Anterior cingulate cortex (tissue), 58 donors: ENCODE measurements at regions not wholly inside any gene's neighbourhood (a gene's known extent, or its start where the extent isn't known, plus 50 kb on each side); places are given as distances from the start of the nearest gene placed in this dataset.
"Not testable (repeated sequence)": the region's sequence is repeated elsewhere in the genome, so short reads cannot be mapped to it uniquely, and the experiment has no call there.

ENCODE experiments used
- DNase-seq, 58 donors: peaks; one replicate each; lab custom pipeline; 2025; lab: John Stamatoyannopoulos, UW

- no peak for DNase-seq
These were observed 613.1 kb upstream of the HS3ST1 start for GRCh38 chr4:12041828-12042227.

DNA sequence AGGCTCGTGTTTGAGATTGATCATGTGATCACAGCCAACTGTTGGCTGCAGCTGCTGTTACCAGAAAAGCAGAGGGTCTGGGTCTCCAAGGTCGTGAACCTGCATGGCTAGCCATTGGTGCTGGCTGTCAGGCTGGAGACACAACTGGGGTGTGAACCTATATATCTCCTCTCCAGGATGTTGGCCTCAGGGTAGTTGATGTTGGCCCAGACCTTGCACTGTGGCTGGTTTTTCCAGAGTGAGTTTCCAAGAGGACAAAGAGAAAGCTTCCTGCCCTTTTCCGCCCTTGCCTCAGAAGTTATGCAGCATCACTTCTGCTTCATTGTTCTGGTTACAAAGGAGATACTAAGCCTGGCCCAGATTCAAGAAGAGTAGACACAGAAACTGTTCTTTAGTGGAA, 607.8 kb upstream of the HS3ST1 start:
- no peak for DNase-seq

DNA sequence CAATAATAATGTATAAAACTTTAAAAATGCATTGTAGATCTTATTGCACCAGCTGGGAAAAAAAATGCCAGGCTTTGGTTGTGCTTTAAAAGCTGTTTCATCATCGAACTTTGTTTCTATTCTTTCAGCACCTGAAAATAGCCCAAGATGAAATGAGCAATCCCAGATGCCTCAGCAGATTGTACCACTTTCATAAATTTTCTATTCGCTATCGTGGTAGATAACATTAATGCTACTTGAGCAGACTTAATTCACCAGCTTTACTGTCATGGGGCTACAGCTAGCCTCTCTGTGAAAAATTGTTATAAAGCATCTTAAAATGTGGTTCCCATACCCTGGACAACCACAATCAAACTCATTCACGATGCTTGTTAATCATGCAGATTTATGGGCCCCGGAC, 599.6 kb upstream of the HS3ST1 start:
- DNase-seq = no peak

GRCh38 chr4:12022409-12022808, 593.7 kb upstream of the HS3ST1 start:
- DNase-seq = no peak

DNA sequence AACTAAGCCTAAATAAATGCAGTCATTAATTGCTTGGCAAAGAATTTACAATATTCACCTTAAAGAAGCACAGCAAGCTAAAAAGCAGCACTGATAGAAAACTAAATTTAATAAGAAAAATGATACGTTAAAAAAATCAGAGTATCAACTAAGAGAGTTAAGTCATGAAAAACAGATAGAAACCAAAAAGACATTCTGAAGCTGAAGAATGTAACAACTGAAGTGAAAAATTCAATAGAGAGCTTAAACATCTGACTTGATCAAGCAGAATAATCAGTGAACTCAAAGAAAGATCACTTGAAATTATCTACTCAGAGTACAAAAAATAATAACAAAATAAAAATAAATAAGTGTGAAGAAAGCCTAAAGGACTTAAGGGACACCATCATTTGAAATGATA, 588.0 kb upstream of the HS3ST1 start:
- no peak for DNase-seq

DNA sequence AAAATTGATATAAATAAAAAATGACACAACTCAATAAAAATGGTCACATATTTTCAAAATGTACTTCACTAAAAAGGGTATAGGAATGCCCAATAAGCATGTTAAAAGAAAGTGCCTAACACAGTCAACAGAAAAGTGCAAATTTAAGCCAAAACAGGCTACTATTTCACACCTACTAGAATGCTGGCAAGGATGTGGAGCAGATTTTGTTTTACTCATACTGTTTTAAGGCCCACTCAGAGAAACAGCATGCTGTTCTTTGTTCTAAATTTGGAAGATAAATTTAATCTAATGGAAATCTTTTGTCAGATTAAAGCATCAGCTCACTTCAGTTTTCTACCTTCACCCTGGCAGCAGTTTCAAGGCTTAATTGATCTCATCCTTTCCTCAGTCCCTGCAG, 576.8 kb upstream of the HS3ST1 start:
- peak in 2 of 58 donors; percentile 2 to 64 for DNase-seq

DNA sequence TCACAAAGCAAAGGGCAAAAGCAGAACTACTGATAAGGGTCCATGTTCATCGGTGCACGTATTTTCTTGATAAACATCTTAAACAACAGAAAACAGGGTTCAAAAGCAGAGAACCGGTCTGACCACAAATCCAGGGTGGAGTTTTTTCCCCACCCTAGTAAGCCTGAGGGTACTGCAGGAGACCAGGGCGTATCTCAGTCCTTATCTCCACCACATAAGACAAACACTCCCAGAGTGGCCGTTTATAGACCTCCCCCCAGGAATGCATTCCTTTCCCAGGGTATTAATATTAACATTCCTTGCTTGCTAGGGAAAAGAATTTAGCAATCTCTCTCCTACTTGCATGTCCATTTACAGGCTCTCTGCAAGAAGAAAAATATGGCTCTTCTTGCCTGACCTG, 567.9 kb upstream of the HS3ST1 start:
- DNase-seq = not testable (repeated sequence)

DNA sequence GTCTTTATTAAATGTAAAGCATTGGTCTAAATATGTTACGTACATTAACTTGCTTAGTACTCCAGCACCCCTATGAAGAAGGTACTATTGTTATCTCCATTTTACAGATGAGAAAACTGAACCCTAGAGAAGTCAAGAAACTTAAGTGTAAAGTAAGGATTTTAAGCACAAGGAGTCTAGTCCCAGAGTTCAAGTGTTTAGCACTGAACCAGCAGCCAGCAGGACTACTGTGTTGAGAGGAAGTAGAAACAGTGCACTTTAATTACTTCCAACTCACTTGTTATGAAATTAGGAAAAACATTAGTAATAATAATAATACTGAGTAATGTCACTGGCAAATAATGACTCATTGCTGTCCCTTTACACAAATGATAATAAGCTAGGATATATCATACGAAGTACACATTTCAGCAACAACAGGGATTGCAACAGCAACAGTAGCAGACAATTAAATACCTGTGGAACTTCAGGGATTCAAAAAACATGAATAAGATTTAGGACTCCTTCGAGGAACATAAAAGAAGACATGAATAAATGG, 548.1 kb upstream of the HS3ST1 start:
- no peak for DNase-seq

- no peak for DNase-seq
These were observed 544.6 kb upstream of the HS3ST1 start for GRCh38 chr4:11973270-11973669.

DNA sequence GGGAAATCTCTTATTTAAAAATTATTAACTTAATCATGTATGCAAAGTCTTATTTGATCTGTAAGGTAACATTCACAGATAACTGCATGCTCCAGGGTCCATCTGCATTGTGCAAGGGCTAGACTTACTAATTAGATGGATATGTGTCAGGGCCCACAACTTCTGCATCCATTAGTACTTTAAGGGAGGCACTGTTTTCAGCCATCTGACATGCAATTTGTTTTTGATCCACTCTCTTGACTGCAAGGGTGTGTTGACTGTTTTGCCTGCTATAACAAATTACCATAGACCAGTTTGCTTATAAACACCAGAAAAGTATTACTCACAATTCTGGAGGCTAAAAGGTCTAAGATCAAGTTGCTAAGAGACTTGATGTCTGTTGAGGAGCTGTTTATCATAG, 542.1 kb upstream of the HS3ST1 start:
- no peak for DNase-seq

DNA sequence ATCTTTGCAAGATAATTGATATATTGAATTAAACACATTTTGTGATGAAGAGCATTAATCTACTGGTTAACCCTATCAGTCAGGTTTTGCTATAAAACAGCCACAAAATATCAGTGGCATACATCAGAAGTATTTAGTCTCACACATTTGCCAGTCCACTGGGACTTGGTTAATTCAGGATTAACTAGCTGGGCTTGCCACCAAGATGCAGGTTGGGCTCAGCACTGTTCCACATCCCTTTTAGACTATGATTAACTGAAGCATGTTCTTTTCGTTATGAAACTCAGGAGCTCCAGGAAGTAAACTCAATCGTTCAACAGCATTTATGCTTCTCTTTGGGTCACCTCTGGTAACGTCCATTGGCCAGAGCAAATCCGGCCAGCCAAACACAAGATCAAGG, 538.1 kb upstream of the HS3ST1 start:
- no peak for DNase-seq

DNA sequence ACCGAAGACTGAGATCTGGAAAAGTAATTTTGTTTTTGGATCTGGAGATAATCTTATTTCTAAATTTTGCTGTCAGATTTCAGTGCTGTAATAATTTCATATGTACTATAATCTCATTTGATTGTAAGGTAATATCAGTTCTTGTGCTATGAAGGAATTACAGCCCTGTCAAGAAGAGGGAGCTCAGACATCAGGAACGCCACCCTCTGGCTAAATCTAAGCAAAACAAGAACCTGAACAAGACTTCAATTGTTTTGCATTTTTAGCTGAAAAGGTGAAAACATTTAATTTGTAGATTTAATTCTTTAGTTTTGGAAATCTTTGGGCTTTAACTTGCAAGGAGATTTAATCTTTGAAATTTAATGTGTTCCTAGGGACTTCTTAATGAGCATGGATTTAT, 525.4 kb upstream of the HS3ST1 start:
- DNase-seq = peak in 3 of 58 donors; percentile 0 to 12 (median 1)

DNA sequence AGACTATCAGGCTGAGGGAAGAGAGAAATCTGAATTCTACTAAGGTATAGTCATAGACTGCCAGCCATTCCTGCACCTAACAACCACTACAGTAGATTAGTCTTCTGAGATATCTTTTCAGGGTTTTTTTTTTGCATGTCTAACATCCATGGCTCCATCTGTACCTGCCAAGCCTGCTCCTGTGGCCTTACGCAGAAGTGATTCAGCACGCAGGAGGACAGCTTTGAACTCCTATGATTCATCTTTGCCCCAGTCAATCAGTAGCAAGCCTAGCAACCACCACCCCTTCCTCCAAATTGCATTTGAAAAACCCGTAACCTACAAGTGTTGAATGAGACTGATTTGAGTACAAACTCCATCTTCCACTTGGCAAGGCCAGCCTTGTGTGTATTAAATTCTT, 520.7 kb upstream of the HS3ST1 start:
- no peak for DNase-seq

DNA sequence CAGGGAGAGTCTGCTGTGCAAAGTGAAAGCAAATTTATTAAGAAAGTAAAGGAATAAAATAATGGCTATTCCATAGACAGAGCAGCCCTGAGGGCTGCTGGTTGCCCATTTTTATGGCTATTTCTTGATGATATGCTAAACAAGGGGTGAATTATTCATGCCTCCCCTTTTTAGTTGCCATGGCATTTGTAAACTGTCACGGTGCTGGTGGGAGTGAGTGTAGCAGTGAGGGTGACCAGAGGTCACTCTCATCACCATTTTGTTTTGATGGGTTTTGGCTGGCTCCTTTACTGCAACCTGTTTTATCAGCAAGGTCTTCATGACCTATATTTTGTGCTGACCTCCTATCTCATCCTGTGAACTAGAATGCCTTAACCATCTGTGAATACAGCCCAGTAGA, 518.9 kb upstream of the HS3ST1 start:
- not testable (repeated sequence) for DNase-seq

DNA sequence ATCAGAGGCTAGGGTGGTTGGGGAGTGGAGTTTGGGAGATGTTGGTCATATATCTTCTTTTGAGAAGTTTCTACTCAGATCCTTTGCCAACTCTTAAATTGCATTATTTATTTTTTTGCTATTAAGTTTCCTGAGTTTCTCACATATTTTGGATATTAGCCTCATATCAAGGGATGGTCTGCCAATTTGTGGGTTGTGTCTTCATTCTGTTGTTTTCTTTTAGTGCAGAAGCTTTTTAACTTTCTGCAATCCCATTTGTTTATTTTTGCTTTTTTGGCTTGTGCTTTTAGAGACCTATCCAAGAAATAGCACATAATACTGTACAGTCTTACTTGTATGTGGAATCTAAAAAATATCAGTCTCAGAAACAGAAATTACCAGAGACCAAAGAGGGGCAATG, 509.2 kb upstream of the HS3ST1 start:
- DNase-seq = no peak

GRCh38 chr4:11931266-11931820, 502.6 kb upstream of the HS3ST1 start:
- no peak for DNase-seq

DNA sequence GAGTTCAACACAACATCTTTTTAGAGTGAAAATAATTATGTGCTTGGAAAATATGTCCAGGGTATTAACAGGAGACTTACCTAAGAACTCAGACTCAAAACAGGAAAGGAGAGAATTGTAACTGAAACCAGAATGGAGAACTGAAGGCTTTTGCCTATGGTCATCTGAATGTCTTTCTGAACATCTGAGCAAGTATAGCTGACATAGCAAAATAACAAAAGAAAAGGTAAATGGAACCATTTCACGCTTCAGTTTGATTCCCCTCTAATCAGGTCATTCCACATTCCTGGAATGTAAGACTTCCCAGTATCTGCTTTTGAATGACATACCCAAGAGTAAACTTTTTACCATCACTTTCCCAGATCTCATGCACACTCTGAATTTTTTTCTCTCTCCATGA, 500.4 kb upstream of the HS3ST1 start:
- no peak for DNase-seq

GRCh38 chr4:11919316-11919715, 490.6 kb upstream of the HS3ST1 start:
- DNase-seq = no peak

GRCh38 chr4:11914406-11914805, 485.7 kb upstream of the HS3ST1 start:
- DNase-seq = no peak

- DNase-seq = peak in 1 of 58 donors; percentile 1
These were observed 484.2 kb upstream of the HS3ST1 start for GRCh38 chr4:11912886-11913285.

GRCh38 chr4:11910812-11911211, 482.1 kb upstream of the HS3ST1 start:
- DNase-seq = no peak

DNA sequence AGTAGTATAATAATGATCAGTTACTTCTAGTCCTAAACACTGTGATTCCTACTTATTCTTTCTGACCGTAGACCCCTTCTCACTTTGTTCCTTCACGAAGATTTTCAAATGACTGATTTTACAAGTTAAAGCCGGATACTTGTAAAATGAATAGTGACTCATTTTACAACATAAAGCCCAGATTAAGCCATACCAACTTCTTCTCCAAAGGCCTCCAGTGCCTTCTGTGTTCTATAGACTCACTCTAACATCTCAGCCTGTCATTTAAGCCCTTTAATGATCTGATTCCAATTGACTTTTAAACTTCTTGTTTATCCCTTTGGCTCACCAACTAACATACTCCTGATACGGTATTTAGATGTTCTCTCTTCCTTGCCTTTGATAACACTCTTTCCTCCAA, 480.0 kb upstream of the HS3ST1 start:
- no peak for DNase-seq

GRCh38 chr4:11908205-11908604, 479.5 kb upstream of the HS3ST1 start:
- DNase-seq = no peak
